ENCODE measurements at regions not wholly inside any gene's neighbourhood (a gene's known extent, or its start where the extent isn't known, plus 50 kb on each side); places are given as distances from the start of the nearest gene placed in this dataset.

DNA sequence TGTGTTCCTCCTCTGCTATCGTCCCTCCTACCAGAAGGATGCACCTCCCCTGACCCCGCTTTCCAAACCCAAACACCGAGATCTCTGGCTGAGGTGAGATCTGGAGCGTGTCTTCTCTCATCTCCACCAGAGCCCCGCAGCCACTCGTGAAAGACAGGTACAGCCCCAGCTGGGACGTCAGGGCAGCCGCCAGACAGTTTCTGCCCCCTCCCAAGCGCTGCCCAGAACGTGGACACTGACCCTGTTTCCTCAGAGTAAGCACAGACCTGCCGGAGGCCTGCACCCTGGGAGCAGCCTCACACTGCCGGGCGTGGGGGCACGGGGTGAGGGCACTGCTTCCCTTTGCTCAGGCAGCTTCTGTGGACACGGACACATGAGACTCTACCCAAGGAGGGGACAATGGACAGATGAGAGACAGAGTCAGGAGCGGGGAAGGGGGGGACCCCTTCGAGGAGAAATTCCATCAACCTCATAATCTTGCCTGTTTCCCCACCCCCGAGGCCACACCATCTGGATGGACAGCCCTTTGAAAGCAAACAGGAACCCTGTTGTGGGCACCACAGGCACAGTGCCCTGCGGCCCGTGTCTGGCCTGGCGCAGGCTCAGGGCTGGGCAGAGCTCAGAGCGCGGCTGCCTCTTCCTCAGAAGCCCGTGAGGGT, 210.6 kb downstream of the DLL1 start:
- TF ChIP-seq, protein P1, sequence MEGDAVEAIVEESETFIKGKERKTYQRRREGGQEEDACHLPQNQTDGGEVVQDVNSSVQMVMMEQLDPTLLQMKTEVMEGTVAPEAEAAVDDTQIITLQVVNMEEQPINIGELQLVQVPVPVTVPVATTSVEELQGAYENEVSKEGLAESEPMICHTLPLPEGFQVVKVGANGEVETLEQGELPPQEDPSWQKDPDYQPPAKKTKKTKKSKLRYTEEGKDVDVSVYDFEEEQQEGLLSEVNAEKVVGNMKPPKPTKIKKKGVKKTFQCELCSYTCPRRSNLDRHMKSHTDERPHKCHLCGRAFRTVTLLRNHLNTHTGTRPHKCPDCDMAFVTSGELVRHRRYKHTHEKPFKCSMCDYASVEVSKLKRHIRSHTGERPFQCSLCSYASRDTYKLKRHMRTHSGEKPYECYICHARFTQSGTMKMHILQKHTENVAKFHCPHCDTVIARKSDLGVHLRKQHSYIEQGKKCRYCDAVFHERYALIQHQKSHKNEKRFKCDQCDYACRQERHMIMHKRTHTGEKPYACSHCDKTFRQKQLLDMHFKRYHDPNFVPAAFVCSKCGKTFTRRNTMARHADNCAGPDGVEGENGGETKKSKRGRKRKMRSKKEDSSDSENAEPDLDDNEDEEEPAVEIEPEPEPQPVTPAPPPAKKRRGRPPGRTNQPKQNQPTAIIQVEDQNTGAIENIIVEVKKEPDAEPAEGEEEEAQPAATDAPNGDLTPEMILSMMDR (IDR thresholded peaks at IDR 0.05; ENCODE audit: insufficient read depth, low read length), result no peak
- H3K4me3 ChIP-seq (ENCODE audit: low read depth, low read length), result no peak overlapping the region
- DNase-seq (ENCODE audit: low read depth), result no peak

DNA sequence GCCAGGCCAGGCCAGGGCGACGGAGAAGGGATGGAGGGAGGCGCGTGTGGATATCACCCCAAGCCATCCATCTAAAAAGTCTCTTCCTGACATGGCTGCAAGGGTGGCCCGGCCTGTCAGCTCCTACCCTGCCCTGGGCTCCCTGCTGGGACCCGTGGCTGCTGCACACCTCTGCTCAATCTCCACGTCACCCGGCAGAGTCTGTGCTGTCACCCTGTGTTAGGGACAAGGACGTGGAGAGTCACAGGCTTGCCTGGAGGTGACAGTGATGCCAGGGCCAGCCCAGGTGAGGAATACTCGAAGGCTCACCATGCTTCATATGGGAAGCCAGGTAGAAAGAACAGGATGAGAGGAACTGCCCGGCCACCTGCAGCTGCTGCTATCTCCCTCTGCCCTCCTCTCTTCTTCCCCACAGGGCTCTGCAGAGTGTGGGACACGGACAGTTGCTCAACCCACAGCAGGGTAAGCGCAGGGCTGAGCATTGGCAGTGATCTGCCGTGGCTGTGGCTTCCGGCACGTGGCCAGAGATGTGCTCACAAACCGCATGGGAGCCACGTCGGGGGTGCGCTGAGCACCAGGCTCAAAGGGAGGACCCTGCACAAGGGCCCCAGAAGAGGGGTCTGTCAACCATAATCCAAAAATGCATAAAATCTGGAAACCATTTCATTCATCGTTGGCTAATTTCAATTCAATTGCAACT, 214.3 kb downstream of the DLL1 start:
- no peak for DNase-seq (ENCODE audit: low read depth)
- H3K4me3 ChIP-seq (ENCODE audit: low read depth, low read length), result no peak overlapping the region
- TF ChIP-seq, protein P1 (IDR thresholded peaks at IDR 0.05; ENCODE audit: insufficient read depth, low read length), result no peak

DNA sequence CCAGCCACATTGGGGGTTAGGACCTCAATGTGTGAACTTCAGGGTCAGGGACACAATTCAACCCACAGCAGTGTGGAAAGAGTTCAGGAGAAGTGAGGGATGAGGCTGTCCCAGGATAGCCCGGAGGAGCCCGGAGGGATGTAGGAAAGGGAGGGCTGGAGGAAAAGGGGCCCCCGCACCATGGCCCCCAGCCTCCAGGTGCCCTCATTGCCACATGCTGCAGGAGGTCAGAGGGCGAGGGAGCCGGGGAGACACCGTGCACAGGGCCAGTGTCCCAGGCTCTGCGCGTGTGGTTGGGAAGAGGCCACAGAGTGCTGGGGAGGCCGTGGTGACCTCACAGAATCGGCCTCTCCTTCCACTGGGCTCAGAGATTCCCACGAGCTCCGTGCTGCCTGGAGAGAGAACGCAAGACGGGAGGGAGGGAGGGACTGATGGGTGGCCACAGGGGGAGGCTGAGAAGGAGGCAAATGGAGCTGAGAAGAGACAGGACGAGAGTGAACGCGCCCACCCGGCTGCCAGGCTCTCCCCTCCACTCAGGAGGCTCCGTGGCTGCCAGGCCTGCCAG, 215.1 kb downstream of the DLL1 start:
- TF ChIP-seq, protein P1 (IDR thresholded peaks at IDR 0.05; ENCODE audit: insufficient read depth, low read length), result no peak
- H3K4me3 ChIP-seq (ENCODE audit: low read depth, low read length), result no peak overlapping the region
- no peak for DNase-seq (ENCODE audit: low read depth)

DNA sequence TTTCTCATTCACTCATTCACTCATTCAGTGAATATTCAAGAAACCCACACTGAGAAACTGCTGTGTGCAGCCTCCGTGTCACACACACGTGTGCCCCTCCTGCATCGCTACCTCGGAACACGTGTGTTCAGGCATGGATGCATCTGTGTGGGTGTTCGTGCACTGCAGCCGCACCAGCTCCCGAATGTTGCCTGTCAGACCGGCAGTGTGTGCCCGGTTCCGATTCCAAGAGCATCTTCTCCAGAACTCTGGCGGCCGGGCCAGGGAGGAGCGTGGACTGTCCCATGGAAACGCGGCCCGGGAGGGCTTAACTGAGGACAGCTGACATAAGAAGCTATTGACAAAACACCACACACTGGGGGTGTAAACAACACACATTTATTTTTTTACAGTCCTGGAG, 216.0 kb downstream of the DLL1 start:
- TF ChIP-seq, protein P1 (IDR thresholded peaks at IDR 0.05; ENCODE audit: insufficient read depth, low read length), result no peak

DNA sequence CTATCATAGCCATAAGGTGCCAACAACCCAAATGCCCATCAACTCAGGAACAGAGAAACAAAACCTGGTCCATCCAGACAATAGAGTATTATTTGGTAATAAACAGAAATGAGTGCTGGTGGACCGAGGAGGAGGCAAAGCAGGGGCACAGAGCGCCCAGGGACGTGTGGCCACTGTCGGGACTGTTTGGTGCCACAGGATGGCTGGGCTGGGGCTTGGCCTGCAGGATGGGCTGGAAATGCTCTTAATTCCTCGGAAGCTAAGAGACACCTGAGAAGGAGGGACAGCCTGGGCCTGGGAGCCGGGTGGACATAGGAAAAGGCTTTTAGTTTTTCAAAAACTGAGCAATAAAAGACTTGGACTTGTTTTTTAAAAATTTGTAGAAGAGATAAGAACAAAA, 216.4 kb downstream of the DLL1 start:
- no peak for DNase-seq (ENCODE audit: low read depth)
- H3K4me3 ChIP-seq (ENCODE audit: low read depth, low read length), result no peak overlapping the region
- TF ChIP-seq, protein P1 (IDR thresholded peaks at IDR 0.05; ENCODE audit: insufficient read depth, low read length), result no peak

More for the DNA sequence above, 216.0 kb downstream of the DLL1 start:
- no peak for DNase-seq (ENCODE audit: low read depth)
- H3K4me3 ChIP-seq (ENCODE audit: low read depth, low read length), result no peak overlapping the region

DNA sequence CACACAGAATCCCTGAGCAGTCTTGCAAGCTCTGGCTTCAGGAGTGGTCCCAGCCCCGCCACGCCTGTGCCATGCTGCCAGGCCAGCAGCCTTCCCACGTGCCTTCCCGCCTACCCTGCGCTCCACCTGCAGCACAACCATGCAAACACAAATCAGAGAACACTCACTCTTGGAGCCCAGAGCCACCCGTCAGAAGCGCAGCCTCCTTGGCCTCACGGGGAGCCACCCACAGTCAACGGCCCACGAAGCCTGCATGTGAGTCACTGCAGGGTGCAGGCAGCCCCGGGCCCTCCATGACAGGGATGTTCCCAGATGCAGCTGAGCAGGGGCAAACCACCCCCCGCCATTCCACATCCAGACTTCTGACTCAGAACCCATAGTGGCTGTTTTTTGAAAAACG, 217.0 kb downstream of the DLL1 start:
- no peak for DNase-seq (ENCODE audit: low read depth)
- no peak overlapping the region for H3K4me3 ChIP-seq (ENCODE audit: low read depth, low read length)
- TF ChIP-seq, protein P1 (IDR thresholded peaks at IDR 0.05; ENCODE audit: insufficient read depth, low read length), result no peak
